ENCODE measurements at regions not wholly inside any gene's neighbourhood (a gene's known extent, or its start where the extent isn't known, plus 50 kb on each side); places are given as distances from the start of the nearest gene placed in this dataset.
"Not testable (repeated sequence)": the region's sequence is repeated elsewhere in the genome, so short reads cannot be mapped to it uniquely, and the experiment has no call there.

GRCh38 chr10:18951072-18951823 is 97.4 kb upstream of the MALRD1 start:
- TF ChIP-seq, protein P1, sequence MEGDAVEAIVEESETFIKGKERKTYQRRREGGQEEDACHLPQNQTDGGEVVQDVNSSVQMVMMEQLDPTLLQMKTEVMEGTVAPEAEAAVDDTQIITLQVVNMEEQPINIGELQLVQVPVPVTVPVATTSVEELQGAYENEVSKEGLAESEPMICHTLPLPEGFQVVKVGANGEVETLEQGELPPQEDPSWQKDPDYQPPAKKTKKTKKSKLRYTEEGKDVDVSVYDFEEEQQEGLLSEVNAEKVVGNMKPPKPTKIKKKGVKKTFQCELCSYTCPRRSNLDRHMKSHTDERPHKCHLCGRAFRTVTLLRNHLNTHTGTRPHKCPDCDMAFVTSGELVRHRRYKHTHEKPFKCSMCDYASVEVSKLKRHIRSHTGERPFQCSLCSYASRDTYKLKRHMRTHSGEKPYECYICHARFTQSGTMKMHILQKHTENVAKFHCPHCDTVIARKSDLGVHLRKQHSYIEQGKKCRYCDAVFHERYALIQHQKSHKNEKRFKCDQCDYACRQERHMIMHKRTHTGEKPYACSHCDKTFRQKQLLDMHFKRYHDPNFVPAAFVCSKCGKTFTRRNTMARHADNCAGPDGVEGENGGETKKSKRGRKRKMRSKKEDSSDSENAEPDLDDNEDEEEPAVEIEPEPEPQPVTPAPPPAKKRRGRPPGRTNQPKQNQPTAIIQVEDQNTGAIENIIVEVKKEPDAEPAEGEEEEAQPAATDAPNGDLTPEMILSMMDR (conservative IDR thresholded peaks at IDR 0.05; ENCODE audit: low read length): not testable (repeated sequence)
- not testable (repeated sequence) for TF ChIP-seq EZH2phosphoT487 (IDR thresholded peaks at IDR 0.05; ENCODE audit: borderline replicate concordance, low read depth, low read length)
